ENCODE measurements at regions not wholly inside any gene's neighbourhood (a gene's known extent, or its start where the extent isn't known, plus 50 kb on each side); places are given as distances from the start of the nearest gene placed in this dataset.

DNA sequence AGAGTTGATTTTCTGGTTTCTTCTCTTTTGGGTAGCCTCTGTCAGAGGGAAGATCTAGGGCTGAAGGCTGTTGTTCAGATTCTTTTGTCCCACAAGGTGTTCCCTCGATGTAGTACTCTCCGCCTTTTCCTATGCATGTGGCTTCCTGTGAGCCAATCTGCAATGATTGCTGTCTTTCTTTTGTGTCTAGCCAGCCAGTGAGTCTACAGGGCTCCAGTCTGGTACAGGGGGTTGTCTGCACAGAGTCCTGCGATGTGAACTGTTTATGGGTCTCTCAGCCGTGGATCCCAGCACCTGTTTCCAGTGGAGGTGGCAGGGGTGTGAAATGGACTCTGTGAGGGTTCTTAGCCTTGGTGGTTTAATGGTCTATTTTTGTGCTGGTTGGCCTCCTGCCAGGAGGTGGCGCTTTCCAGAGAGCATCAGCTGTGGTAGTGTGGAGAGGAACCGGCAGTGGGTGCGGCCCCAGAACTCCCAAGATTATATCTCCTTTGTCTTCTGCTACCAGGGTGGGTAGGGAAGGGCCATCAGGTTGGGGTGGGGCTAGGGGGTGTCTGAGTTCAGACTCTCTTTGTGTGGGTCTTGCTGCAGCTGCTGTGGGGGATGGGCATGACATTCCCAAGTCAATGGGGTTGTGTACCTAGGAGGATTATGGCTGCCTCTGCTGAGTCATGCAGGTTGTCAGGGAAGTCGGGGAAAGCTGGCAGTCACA lies 81.3 kb upstream of the C21orf91 start:
- ChIA-PET CTCF (ENCODE audit: low intra/inter-chr PET ratio) (interaction anchor here (0.6 kb wide), 1 partner anchor 574 kb away, joined by 4 read pairs; no protein-coding TSS in a partner anchor), POLR2A (interaction anchor here (0.6 kb wide), 1 partner anchor 82 kb away, joined by 3 read pairs; no protein-coding TSS in a partner anchor)
- in situ Hi-C loops (cut with MboI) = loop anchor here (5.0 kb wide), 1 partner anchor 213 kb away; no protein-coding TSS in a partner anchor
- peak; percentile 32; the same call in 1 of the 2 replicates for TF ChIP-seq MAFG (tag; conservative IDR thresholded peaks at IDR 0.05)
- TF ChIP-seq NFIC (IDR thresholded peaks at IDR 0.05) = peak; percentile 73
- TF ChIP-seq, protein P1, sequence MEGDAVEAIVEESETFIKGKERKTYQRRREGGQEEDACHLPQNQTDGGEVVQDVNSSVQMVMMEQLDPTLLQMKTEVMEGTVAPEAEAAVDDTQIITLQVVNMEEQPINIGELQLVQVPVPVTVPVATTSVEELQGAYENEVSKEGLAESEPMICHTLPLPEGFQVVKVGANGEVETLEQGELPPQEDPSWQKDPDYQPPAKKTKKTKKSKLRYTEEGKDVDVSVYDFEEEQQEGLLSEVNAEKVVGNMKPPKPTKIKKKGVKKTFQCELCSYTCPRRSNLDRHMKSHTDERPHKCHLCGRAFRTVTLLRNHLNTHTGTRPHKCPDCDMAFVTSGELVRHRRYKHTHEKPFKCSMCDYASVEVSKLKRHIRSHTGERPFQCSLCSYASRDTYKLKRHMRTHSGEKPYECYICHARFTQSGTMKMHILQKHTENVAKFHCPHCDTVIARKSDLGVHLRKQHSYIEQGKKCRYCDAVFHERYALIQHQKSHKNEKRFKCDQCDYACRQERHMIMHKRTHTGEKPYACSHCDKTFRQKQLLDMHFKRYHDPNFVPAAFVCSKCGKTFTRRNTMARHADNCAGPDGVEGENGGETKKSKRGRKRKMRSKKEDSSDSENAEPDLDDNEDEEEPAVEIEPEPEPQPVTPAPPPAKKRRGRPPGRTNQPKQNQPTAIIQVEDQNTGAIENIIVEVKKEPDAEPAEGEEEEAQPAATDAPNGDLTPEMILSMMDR (IDR thresholded peaks at IDR 0.05 in 2 of 3, conservative IDR thresholded peaks at IDR 0.05 in 1 of 3; ENCODE audit: insufficient read depth in 2 of 3, low read depth in 1 of 3, low read length in 3 of 3) = peak in 2 of 3 experiments; percentile 8 to 28; a peak in 2 of 6 replicates
- TF ChIP-seq CC2D1A (IDR thresholded peaks at IDR 0.05) = 0 out of 2 replicates have a peak, but pooled peaks have one; percentile 21
- TF ChIP-seq, protein P2, sequence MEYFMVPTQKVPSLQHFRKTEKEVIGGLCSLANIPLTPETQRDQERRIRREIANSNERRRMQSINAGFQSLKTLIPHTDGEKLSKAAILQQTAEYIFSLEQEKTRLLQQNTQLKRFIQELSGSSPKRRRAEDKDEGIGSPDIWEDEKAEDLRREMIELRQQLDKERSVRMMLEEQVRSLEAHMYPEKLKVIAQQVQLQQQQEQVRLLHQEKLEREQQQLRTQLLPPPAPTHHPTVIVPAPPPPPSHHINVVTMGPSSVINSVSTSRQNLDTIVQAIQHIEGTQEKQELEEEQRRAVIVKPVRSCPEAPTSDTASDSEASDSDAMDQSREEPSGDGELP (CRISPR knock-in tag; IDR thresholded peaks at IDR 0.05; ENCODE audit: borderline replicate concordance) = peak; percentile 55; the same call in 1 of the 2 replicates
- TF ChIP-seq, protein P3, sequence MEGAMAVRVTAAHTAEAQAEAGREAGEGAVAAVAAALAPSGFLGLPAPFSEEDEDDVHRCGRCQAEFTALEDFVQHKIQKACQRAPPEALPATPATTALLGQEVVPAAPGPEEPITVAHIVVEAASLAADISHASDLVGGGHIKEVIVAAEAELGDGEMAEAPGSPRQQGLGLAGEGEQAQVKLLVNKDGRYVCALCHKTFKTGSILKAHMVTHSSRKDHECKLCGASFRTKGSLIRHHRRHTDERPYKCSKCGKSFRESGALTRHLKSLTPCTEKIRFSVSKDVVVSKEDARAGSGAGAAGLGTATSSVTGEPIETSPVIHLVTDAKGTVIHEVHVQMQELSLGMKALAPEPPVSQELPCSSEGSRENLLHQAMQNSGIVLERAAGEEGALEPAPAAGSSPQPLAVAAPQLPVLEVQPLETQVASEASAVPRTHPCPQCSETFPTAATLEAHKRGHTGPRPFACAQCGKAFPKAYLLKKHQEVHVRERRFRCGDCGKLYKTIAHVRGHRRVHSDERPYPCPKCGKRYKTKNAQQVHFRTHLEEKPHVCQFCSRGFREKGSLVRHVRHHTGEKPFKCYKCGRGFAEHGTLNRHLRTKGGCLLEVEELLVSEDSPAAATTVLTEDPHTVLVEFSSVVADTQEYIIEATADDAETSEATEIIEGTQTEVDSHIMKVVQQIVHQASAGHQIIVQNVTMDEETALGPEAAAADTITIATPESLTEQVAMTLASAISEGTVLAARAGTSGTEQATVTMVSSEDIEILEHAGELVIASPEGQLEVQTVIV (CRISPR knock-in tag; IDR thresholded peaks at IDR 0.05; ENCODE audit: borderline replicate concordance) = no peak
- no peak for TF ChIP-seq ZNF274 (IDR thresholded peaks at IDR 0.05; ENCODE audit: borderline replicate concordance, low read depth, low read length)
- TF ChIP-seq NFE2 (IDR thresholded peaks at IDR 0.05; ENCODE audit: low read depth) = peak; percentile 10; the same call in 1 of the 2 replicates
- Histone ChIP-seq H3K27ac (ENCODE audit: extremely low read depth, low read depth, low read length) (no peak overlapping the region), H3K9ac (ENCODE audit: insufficient read depth in 1 of 2, low read depth in 2 of 2, low read length in 2 of 2) (no peak overlapping the region), H3K4me1 (replicated peaks in 1 of 2; ENCODE audit: control insufficient read depth in 2 of 2, insufficient read depth in 2 of 2, low read length in 2 of 2) (no peaks in the 10 kb centered on the region; a peak in 2 of 5 replicates), H4K20me1 (replicated peaks; ENCODE audit: control insufficient read depth, insufficient read depth, low read length) (no peaks in the 10 kb centered on the region), H3K9me1 (ENCODE audit: control insufficient read depth, insufficient read depth, low read length) (no peaks in the 10 kb centered on the region), H3K27me3 (ENCODE audit: control insufficient read depth in 2 of 2, insufficient read depth in 2 of 2, low read length in 2 of 2) (no peaks in the 10 kb centered on the region), H2AFZ (ENCODE audit: low read depth, low read length) (peak overlapping the region; percentile 72; the same call in 1 of the 2 replicates), H3K4me2 (ENCODE audit: insufficient read depth, low read length) (no peak overlapping the region), H3K36me3 (ENCODE audit: control insufficient read depth, insufficient read depth, low read length) (no peaks in the 10 kb centered on the region), H3K79me2 (ENCODE audit: control insufficient read depth, insufficient read depth, low read length) (no peaks in the 10 kb centered on the region), H3K9me3 (replicated peaks; ENCODE audit: control insufficient read depth, insufficient read depth, low read depth, low read length) (no peaks in the 10 kb centered on the region), H3K4me3 (no peak overlapping the region)
- peak; percentile 60 for ATAC-seq
- WGBS (ENCODE audit: insufficient coverage, low coverage, missing lambda C conversion rate) = 6% methylated on average over 8 of the region's 8 CpGs
- BruUV-seq (replicated peaks) = no TSS peak
- intact Hi-C loops (cut with micrococcal nuclease) = no loop called here
- no peak for FAIRE-seq
- DNase-seq (ENCODE audit: extremely low read depth in 1 of 4, low spot score in 3 of 4) = peak in 1 of 4 experiments; percentile 13
